H9 (cell line): ENCODE measurements at regions not wholly inside any gene's neighbourhood (a gene's known extent, or its start where the extent isn't known, plus 50 kb on each side); places are given as distances from the start of the nearest gene placed in this dataset.

Source experiments
- DNase-seq: peaks from one replicate; pipeline ENCODE4 v3.0.0-alpha.2; 2017
- H2AFZ ChIP-seq: one replicate; pipeline ENCODE4 v1.6.1; 2013; ENCODE audit warnings: mild to moderate bottlenecking, low read length, control low read depth, moderate library complexity
- H2AK5ac ChIP-seq: 2 replicates; pipeline ENCODE4 v1.6.1; 2013; ENCODE audit warnings: low read length, control low read depth, mixed read lengths; ENCODE audit not compliant: insufficient read length
- H2BK120ac ChIP-seq: one replicate; pipeline ENCODE4 v1.6.1; 2013; ENCODE audit warnings: low read depth, mild to moderate bottlenecking, low read length, control low read depth, inconsistent platforms; ENCODE audit not compliant: poor library complexity, severe bottlenecking
- H2BK12ac ChIP-seq: 2 replicates; pipeline ENCODE4 v1.6.1; 2013; ENCODE audit warnings: low read length, control low read depth, mixed read lengths, low read depth; ENCODE audit not compliant: insufficient read length
- H2BK15ac ChIP-seq: 2 replicates; pipeline ENCODE4 v1.6.1; 2013; ENCODE audit warnings: low read depth, low read length, control low read depth
- H2BK20ac ChIP-seq: one replicate; pipeline ENCODE4 v1.6.1; 2013; ENCODE audit warnings: low read depth, mild to moderate bottlenecking, low read length, control low read depth, inconsistent platforms; ENCODE audit not compliant: poor library complexity, severe bottlenecking
- H2BK5ac ChIP-seq: 2 replicates; pipeline ENCODE4 v1.6.1; 2013; ENCODE audit warnings: low read length, control low read depth, mixed read lengths; ENCODE audit not compliant: insufficient read length
- H3K14ac ChIP-seq: 2 replicates; pipeline ENCODE4 v1.6.1; 2013; ENCODE audit warnings: low read length, control low read depth; ENCODE audit not compliant: insufficient read depth
- H3K18ac ChIP-seq: 2 replicates; pipeline ENCODE4 v1.6.1; 2013; ENCODE audit warnings: low read depth, mild to moderate bottlenecking, mixed read lengths, low read length, control low read depth; ENCODE audit not compliant: insufficient read length
- H3K23ac ChIP-seq: 2 replicates; pipeline ENCODE4 v1.6.1; 2013; ENCODE audit warnings: low read length, control low read depth, mixed read lengths, low read depth; ENCODE audit not compliant: insufficient read length
- H3K23me2 ChIP-seq: 2 replicates; pipeline ENCODE4 v1.6.1; 2013; ENCODE audit warnings: low read depth, mild to moderate bottlenecking, mixed read lengths, low read length, control low read depth; ENCODE audit not compliant: insufficient read length, poor library complexity, severe bottlenecking
- H3K27ac ChIP-seq: 2 replicates; pipeline ENCODE4 v1.5.1; 2013; ENCODE audit warnings: low read length, control low read depth, mixed read lengths, low read depth; ENCODE audit not compliant: insufficient read length
- H3K27me3 ChIP-seq: 2 replicates; pipeline ENCODE4 v1.6.1; 2013; ENCODE audit warnings: low read length, control low read depth, inconsistent platforms; ENCODE audit not compliant: insufficient read depth
- H3K4ac ChIP-seq: 2 replicates; pipeline ENCODE4 v1.6.1; 2013; ENCODE audit warnings: low read depth, mild to moderate bottlenecking, control low read depth, inconsistent platforms, low read length, moderate library complexity
- H3K4me1 ChIP-seq: 2 replicates; pipeline ENCODE4 v1.6.1; 2013; ENCODE audit warnings: low read length, control low read depth, inconsistent platforms; ENCODE audit not compliant: insufficient read depth
- H3K4me2 ChIP-seq: 2 replicates; pipeline ENCODE4 v1.6.1; 2013; ENCODE audit warnings: low read length, control low read depth, mixed read lengths; ENCODE audit not compliant: insufficient read length, insufficient read depth
- H3K56ac ChIP-seq: 2 replicates; pipeline ENCODE4 v1.6.1; 2013; ENCODE audit warnings: low read depth, mild to moderate bottlenecking, mixed read lengths, low read length, control low read depth; ENCODE audit not compliant: insufficient read length
- H3K79me1 ChIP-seq: 2 replicates; pipeline ENCODE4 v1.6.1; 2013; ENCODE audit warnings: low read depth, mild to moderate bottlenecking, moderate library complexity, low read length, control low read depth, inconsistent platforms; ENCODE audit not compliant: insufficient read depth, poor library complexity, severe bottlenecking
- H3K79me2 ChIP-seq: 2 replicates; pipeline ENCODE4 v1.6.1; 2013; ENCODE audit warnings: low read length, control low read depth, inconsistent platforms; ENCODE audit not compliant: insufficient read depth
- H3K9ac ChIP-seq: 2 replicates; pipeline ENCODE4 v1.6.1; 2013; ENCODE audit warnings: low read length, control low read depth, mixed read lengths; ENCODE audit not compliant: insufficient read length; ENCODE audit errors: extremely low read depth
- H3K9me3 ChIP-seq: one replicate; pipeline ENCODE4 v1.6.1; 2013; ENCODE audit warnings: low read depth, low read length, inconsistent platforms; ENCODE audit not compliant: control insufficient read depth
- H3T11ph ChIP-seq: one replicate; pipeline ENCODE4 v1.6.1; 2013; ENCODE audit warnings: mild to moderate bottlenecking, low read length, control low read depth, inconsistent platforms
- H4K20me1 ChIP-seq: one replicate; pipeline ENCODE4 v1.6.1; 2013; ENCODE audit not compliant: control insufficient read depth, insufficient read length, insufficient read depth
- H4K5ac ChIP-seq: 2 replicates; pipeline ENCODE4 v1.6.1; 2013; ENCODE audit warnings: low read depth, mild to moderate bottlenecking, mixed read lengths, low read length, control low read depth; ENCODE audit not compliant: insufficient read length
- H4K8ac ChIP-seq: replicated peaks from 2 replicates; pipeline ENCODE4 v1.6.1; 2013; ENCODE audit warnings: low read length, control low read depth, mixed read lengths, low read depth; ENCODE audit not compliant: insufficient read length
- H4K91ac ChIP-seq: 2 replicates; pipeline ENCODE4 v1.6.1; 2013; ENCODE audit warnings: low read depth, mild to moderate bottlenecking, moderate library complexity, mixed read lengths, low read length, control low read depth; ENCODE audit not compliant: insufficient read length
- H3K27ac Mint-ChIP-seq, 3 experiments: 2 replicates in 2 of 3; 3 replicates in 1 of 3; pipeline ENCODE4 v1.8.0; 2020 to 2021; ENCODE audit warnings: mixed read lengths in 3 of 3, mild to moderate bottlenecking in 1 of 3, moderate library complexity in 1 of 3
- H3K27me3 Mint-ChIP-seq: 2 replicates; pipeline ENCODE4 v1.8.0; 2021; ENCODE audit warnings: low read depth, mild to moderate bottlenecking, moderate library complexity, mixed read lengths
- H3K36me3 Mint-ChIP-seq, 3 experiments: 2 replicates in 2 of 3; 3 replicates in 1 of 3; pipeline ENCODE4 v1.8.0; 2020 to 2021; ENCODE audit warnings: low read depth in 3 of 3, mixed read lengths in 3 of 3; ENCODE audit not compliant: insufficient read depth in 1 of 3
- H3K4me1 Mint-ChIP-seq, 2 experiments: 2 replicates each; pipeline ENCODE4 v1.8.0; 2020; ENCODE audit warnings: mixed read lengths in 2 of 2
- H3K4me3 Mint-ChIP-seq, 2 experiments: 2 replicates in 1 of 2; 3 replicates in 1 of 2; pipeline ENCODE4 v1.8.0; 2020 to 2021; ENCODE audit warnings: mild to moderate bottlenecking in 2 of 2, mixed read lengths in 2 of 2, moderate library complexity in 1 of 2
- H3K9me3 Mint-ChIP-seq, 2 experiments: 2 replicates in 1 of 2; 3 replicates in 1 of 2; pipeline ENCODE4 v1.8.0; 2020; ENCODE audit warnings: mild to moderate bottlenecking in 2 of 2, mixed read lengths in 2 of 2, moderate library complexity in 1 of 2
- WGBS: extraction: QIAGEN DNeasy Blood & Tissue Kit; methylation state at CpG from one replicate; pipeline ENCODE4 v1.1.7; 2013; ENCODE audit warnings: missing lambda C conversion rate, low lambda C conversion rate, mixed read lengths; ENCODE audit not compliant: insufficient read length; ENCODE audit errors: extremely low coverage; 5-methylcytosine and 5-hydroxymethylcytosine counted together
- TF ChIP-seq, protein P1 (sequence below): fragments of 200-600 bp; sonication (generic); conservative IDR thresholded peaks from 3 replicates; pipeline ENCODE4 v1.8.0; 2021; ENCODE audit warnings: antibody characterized with exemption, mild to moderate bottlenecking

DNA sequence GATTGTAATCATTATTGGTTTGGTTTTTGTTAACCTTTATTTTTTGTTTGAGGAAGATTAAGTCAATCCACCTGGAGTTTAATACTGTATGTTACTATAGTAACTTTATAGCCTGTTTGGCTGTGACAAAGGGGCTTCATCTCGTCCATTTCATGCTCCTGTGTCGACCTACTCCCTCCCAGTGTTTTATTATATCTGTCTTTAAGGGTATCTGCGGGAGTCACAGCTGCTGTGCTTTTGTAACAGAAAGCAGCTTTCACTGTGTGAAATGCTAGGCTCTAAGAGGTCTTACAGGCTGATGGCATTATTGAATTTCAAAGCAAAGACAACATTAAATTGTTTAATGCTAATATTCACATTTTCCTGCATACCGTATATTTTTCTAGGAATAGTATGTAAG, 698.0 kb upstream of the POU3F2 start:
- peaks cover 0 to 6% (median 6%) of the 10 kb centered on the region in 3 experiments; a peak in 4 of 7 replicates for H3K36me3 Mint-ChIP-seq
- WGBS, result no CpG with 5 or more reads among the region's 4 CpGs
- peak overlapping the region in 1 of 3 experiments; percentile 63; a peak in 2 of 7 replicates for H3K27ac Mint-ChIP-seq
- H3K4me2 ChIP-seq, result no peak overlapping the region
- no peak overlapping the region for H4K5ac ChIP-seq
- H2BK20ac ChIP-seq, result no peak overlapping the region
- no peaks in the 10 kb centered on the region for H3K9me3 ChIP-seq
- no peaks in the 10 kb centered on the region for H3K27me3 Mint-ChIP-seq
- no peak overlapping the region for H3K27ac ChIP-seq
- H3K4me3 Mint-ChIP-seq, result no peak overlapping the region
- H2BK5ac ChIP-seq, result no peak overlapping the region
- H4K20me1 ChIP-seq, result no peaks in the 10 kb centered on the region
- H3K27me3 ChIP-seq, result no peaks in the 10 kb centered on the region
- no peak overlapping the region for H2AFZ ChIP-seq
- H3T11ph ChIP-seq, result no peak overlapping the region
- H3K9ac ChIP-seq, result no peak overlapping the region
- H3K23ac ChIP-seq, result no peak overlapping the region
- H3K79me1 ChIP-seq, result no peaks in the 10 kb centered on the region
- no peak overlapping the region for H3K56ac ChIP-seq
- no peak for DNase-seq
- H3K18ac ChIP-seq, result no peak overlapping the region
- no peaks in the 10 kb centered on the region for H3K23me2 ChIP-seq
- H4K8ac ChIP-seq, result no peak overlapping the region
- no peak overlapping the region for H3K14ac ChIP-seq
- H2BK15ac ChIP-seq, result no peak overlapping the region
- H2BK12ac ChIP-seq, result no peak overlapping the region
- H3K4ac ChIP-seq, result no peak overlapping the region
- H4K91ac ChIP-seq, result no peak overlapping the region
- no peaks in the 10 kb centered on the region for H3K79me2 ChIP-seq
- no peaks in the 10 kb centered on the region for H3K4me1 ChIP-seq
- H2BK120ac ChIP-seq, result no peak overlapping the region
- no peak overlapping the region for H2AK5ac ChIP-seq
- peaks cover 0 to 6% of the 10 kb centered on the region in 2 experiments; a peak in 2 of 5 replicates for H3K9me3 Mint-ChIP-seq
- TF ChIP-seq, protein P1, sequence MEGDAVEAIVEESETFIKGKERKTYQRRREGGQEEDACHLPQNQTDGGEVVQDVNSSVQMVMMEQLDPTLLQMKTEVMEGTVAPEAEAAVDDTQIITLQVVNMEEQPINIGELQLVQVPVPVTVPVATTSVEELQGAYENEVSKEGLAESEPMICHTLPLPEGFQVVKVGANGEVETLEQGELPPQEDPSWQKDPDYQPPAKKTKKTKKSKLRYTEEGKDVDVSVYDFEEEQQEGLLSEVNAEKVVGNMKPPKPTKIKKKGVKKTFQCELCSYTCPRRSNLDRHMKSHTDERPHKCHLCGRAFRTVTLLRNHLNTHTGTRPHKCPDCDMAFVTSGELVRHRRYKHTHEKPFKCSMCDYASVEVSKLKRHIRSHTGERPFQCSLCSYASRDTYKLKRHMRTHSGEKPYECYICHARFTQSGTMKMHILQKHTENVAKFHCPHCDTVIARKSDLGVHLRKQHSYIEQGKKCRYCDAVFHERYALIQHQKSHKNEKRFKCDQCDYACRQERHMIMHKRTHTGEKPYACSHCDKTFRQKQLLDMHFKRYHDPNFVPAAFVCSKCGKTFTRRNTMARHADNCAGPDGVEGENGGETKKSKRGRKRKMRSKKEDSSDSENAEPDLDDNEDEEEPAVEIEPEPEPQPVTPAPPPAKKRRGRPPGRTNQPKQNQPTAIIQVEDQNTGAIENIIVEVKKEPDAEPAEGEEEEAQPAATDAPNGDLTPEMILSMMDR, result no peak
- H3K4me1 Mint-ChIP-seq, result peaks cover 17 to 31% of the 10 kb centered on the region in 2 experiments
